ENCODE measurements at regions not wholly inside any gene's neighbourhood (a gene's known extent, or its start where the extent isn't known, plus 50 kb on each side); places are given as distances from the start of the nearest gene placed in this dataset.

DNA sequence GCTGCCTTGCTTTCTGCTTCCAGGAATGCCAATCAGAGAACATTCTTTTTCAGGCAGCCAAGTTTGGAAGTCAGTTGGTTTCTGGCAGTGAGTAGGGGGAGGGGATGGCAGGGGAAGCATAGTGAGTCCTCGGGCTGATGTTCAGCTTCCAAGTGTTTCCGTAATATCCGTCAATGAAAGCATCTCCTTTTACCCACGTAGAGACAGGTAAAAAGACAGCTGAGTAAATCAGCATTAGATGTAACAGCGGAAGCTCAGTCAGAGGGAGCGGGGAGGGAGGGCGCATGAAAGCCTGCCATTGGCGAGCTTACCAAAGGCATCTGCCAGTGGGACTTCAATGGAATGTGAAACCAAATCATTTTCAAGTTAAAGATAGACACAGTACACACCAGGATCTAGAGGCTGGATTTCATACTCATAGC lies 117.1 kb upstream of the DTNA start:
- H3K4me3 ChIP-seq (ENCODE audit: low read depth, low read length) = peak overlapping the region; percentile 43
- DNase-seq (ENCODE audit: low read depth) = peak; percentile 51
- TF ChIP-seq, protein P1, sequence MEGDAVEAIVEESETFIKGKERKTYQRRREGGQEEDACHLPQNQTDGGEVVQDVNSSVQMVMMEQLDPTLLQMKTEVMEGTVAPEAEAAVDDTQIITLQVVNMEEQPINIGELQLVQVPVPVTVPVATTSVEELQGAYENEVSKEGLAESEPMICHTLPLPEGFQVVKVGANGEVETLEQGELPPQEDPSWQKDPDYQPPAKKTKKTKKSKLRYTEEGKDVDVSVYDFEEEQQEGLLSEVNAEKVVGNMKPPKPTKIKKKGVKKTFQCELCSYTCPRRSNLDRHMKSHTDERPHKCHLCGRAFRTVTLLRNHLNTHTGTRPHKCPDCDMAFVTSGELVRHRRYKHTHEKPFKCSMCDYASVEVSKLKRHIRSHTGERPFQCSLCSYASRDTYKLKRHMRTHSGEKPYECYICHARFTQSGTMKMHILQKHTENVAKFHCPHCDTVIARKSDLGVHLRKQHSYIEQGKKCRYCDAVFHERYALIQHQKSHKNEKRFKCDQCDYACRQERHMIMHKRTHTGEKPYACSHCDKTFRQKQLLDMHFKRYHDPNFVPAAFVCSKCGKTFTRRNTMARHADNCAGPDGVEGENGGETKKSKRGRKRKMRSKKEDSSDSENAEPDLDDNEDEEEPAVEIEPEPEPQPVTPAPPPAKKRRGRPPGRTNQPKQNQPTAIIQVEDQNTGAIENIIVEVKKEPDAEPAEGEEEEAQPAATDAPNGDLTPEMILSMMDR (IDR thresholded peaks at IDR 0.05; ENCODE audit: insufficient read depth, low read depth, low read length) = no peak

DNA sequence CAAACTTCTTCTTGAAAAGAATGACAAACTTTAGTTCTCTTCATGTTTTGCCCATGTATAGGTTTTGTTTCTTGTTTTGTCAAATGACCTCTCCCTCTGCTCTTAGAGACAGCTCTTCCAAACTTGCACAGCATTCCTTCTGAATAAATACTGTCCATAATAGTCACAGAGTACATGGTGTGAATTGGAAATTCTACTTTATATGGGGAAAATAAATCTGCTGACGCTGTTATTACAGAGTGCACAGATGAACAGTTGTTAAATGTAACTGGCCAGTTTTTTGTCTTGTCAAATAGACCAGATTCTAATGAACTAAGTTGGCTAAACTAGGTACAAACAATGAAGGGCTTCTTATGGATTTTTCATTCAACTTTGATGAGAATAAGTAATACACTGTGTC lies 115.8 kb upstream of the DTNA start:
- no peak overlapping the region for H3K4me3 ChIP-seq (ENCODE audit: low read depth, low read length)
- DNase-seq (ENCODE audit: low read depth) = no peak
- TF ChIP-seq, protein P1 (IDR thresholded peaks at IDR 0.05; ENCODE audit: insufficient read depth, low read depth, low read length) = no peak

DNA sequence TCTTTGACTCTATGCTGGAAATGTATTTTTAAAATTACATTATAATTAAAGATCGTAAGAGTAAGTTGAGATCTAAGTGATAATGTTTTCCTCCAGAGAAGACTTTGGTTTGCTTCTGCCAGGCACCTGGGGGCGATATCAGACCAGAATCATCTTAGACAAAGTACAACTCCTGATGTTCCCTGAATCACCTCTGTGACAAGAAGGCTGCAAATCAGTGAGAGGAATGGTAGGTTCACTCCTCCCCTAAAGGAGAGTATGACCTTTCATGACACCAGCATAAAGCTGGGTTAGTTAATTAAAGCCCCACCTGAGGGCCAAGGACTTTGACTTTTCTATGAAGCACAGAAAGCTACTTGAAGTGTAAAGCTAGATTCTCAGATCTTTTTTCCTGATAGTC lies 114.4 kb upstream of the DTNA start:
- TF ChIP-seq, protein P1 (IDR thresholded peaks at IDR 0.05; ENCODE audit: insufficient read depth, low read depth, low read length) = peak; percentile 47
- H3K4me3 ChIP-seq (ENCODE audit: low read depth, low read length) = no peak overlapping the region
- peak; percentile 44 for DNase-seq (ENCODE audit: low read depth)

DNA sequence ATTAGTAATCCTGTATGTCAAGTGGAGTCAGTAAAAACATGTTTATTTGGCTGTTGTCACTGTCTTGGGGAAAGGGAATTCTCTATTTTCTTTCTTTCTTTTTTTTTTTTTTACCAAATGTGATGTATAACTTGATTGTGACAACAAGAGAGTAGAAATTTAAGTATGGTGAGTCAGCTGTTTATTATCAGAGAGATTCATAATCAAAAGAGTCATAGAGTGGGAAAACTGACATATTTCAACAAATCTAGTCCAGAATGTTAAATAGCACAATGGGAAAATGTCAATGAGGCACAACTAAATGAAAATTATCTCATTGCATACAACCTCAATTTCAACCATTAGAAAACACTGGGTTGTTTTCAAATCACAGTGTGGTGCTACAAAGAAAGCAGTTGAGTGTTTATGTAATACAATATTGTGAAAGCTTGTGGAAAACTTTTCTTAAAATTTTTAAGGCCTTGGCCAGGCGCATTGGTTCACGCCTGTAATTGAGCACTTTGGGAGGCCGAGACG lies 111.9 kb upstream of the DTNA start:
- H3K4me3 ChIP-seq (ENCODE audit: low read depth, low read length) = no peak overlapping the region
- TF ChIP-seq, protein P1 (IDR thresholded peaks at IDR 0.05; ENCODE audit: insufficient read depth, low read depth, low read length) = no peak
- peak; percentile 51 for DNase-seq (ENCODE audit: low read depth)

DNA sequence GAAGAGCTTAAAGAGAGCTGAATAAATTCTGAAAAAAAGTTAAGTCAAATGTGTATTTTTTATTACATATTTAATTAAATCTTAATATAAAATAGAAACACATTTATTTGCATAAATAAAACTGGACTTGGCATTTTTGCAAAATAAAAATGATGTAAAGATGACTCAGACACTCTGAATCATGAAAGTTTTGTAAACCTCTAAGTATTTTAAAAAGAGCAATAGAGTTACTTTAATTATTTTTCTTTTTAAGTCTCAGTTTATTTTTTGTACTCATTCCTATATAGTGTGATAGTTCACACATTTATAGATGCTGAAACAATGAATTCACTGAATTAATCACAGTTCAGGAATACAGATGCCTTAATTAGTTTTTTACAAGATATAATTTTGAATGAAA lies 109.9 kb upstream of the DTNA start:
- no peak overlapping the region for H3K4me3 ChIP-seq (ENCODE audit: low read depth, low read length)
- DNase-seq (ENCODE audit: low read depth) = peak; percentile 28
- TF ChIP-seq, protein P1 (IDR thresholded peaks at IDR 0.05; ENCODE audit: insufficient read depth, low read depth, low read length) = no peak

DNA sequence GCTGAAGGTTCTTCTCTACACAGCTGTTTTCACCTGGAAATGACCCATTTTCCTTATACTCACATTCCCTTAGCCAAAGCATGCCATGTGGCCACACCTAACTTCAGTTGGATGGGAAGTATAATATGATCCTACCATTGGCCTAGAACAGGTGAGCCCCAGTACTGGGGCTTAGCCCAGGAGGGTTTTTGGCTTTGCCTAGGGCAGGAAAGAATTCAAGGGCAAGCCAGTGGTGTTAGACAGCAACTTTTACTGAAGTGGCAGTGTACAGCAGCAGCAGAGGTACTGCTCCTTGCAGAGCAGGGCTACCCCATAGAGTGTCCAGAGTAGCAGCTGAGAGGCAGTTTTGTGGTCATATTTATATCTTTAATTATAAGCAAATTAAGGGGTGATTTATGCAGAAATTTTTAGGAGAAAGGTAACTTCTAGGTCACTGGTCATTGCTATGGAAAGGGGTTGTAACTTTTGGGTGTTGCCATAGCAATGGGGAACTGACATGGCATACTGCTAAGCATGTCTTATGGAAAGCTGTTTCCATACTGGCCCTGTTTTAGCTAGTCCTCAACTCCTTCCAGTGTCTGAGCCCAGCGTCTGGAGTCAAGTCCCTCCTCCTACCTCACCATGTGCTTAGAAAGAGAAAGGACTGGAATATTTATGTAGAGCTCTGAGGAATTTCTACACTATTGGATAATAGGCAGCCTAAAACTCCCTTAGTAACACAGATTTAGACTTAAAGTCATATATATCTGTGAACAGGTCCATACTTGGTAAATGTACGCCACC lies 109.0 kb upstream of the DTNA start:
- TF ChIP-seq, protein P1 (IDR thresholded peaks at IDR 0.05; ENCODE audit: insufficient read depth, low read depth, low read length) = no peak
- DNase-seq (ENCODE audit: low read depth) = no peak
- no peak overlapping the region for H3K4me3 ChIP-seq (ENCODE audit: low read depth, low read length)
